RCC 7860 (cell line): ENCODE measurements at regions not wholly inside any gene's neighbourhood (a gene's known extent, or its start where the extent isn't known, plus 50 kb on each side); places are given as distances from the start of the nearest gene placed in this dataset.
"Not testable (repeated sequence)": the region's sequence is repeated elsewhere in the genome, so short reads cannot be mapped to it uniquely, and the experiment has no call there.

Source experiments
- DNase-seq: peaks from one replicate; pipeline ENCODE4 v3.0.0-alpha.2; 2015; ENCODE audit warnings: low spot score
- FAIRE-seq: peaks from 2 replicates; lab custom pipeline; 2012; peaks lifted over from hg19 to GRCh38; lab: Jason Lieb, UNC

DNA sequence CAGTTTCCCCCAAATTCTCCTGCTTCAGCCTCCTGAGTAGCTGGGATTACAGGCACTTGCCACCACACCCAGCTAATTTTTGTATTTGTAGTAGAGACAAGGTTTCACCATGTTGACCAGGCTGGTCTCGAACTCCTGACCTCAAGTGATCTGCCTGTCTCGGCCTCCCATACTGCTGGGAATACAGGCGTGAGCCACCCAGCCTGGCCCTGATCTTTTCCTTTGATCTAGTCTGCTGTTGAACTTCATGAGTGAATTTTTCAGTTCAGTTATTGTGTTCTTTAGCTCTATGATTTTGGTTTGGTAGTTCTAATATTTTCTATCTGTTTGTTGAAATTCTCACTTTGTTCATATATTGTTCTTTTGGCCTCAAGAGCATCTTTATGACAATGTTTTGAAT, 83.4 kb upstream of the RAP2C start:
- FAIRE-seq, result not testable (repeated sequence)

DNA sequence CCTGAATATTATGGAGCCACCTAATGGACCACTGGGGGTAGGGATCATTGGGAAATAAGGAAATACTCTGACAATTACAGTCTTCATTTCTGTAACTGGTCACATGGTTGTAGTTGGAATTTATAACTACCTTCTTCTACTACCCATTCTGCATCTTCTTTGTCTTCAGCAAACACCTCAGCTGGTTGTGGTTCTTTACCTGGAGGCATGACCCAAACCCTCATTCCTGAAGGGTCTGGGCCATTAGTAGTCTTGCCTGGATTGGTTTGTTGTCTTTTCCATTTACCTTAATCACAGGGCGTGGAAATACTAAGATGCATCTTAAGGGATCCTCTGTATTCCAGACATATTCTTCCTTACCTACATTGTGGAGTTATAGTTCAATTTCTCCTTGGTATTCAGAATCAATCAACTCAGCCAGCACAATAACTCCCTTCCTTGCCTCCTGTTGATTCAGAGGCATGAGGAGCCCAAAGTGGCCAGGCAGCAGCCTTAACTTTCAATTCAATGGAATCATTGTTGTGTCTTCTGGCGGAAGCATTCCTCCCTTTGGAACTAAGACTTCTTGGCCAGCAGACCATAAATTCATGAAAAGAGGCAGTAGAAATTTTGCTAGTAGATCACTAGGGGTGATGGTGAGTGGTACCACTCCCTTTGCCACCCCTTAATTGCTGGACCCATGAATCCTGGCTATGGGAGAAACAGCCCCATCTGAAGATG, 75.7 kb upstream of the RAP2C start:
- DNase-seq, result no peak
- no peak for FAIRE-seq

More for the DNA sequence above, 83.4 kb upstream of the RAP2C start:
- DNase-seq, result not testable (repeated sequence)

DNA sequence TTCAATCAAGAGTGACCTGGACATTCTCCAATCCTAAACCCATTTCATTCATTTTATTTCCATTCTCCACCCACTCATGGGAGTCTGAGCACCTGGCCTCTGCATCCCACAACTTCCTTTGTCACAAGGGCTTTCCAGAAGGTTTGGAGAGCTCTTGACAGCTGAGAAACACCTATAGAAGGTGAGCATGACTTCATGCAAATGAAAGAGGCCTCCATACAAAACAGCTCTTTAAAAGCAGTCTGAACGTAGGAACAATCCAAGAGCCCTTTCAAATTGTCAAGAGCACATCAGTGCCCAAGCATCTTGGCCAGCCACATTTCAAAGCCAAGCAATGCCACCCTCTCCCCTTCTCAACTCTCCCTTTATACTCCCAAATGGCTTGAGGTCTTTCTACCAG, 74.9 kb upstream of the RAP2C start:
- no peak for FAIRE-seq

DNA sequence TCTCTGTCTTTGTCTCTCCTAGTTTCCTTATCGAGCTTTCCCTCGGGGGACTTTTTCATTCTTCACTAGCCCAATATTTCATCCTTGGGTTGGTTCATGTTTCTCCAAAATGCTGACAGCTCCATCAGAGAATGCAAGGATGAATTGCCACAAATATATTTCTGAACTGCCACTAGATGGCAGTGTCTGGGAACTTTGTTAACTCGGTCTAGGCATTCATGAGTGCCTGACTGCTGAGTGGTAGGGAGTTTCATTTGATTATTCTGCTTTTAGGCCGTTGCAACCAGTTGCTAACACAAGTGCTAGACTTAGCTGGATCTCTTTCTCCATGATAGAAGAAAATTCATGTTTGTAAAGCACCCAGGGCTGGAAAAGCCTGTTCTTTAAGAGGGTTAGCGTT, 73.5 kb upstream of the RAP2C start:
- DNase-seq (peak; percentile 17), FAIRE-seq (no peak)

More for the DNA sequence above, 74.9 kb upstream of the RAP2C start:
- no peak for DNase-seq

DNA sequence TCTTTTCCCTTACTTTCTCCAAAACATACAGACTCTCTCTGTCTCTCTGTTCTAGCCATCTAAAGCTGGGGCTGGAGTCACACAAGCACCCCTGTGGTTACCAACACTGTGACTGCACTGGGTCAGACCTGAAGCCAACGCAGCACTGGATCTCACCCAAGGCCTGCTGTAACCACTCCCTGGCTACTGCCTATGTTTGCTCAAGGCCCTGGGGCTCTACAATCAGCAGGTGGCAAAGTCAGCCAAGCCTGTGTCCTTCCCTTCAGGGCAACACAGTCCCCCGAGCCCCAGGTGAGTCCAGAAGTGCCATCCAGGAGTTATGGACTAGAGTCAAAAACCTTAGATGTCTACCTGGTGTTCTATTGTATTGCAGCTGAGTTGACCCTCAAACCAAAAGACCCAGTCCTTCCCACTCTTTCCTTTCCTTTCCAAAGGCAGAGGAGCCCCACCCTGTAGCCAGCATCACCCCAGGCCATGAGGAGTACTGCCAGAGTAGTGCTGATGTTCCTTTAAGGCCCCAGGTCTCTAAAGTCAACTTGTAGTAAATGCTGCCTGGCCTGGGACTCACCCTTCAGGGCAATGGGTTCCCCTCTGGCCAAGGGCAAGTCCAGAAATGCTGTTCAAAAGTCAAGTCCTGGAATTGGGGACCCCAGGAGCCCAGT, 58.8 kb upstream of the RAP2C start:
- DNase-seq (no peak), FAIRE-seq (no peak)

DNA sequence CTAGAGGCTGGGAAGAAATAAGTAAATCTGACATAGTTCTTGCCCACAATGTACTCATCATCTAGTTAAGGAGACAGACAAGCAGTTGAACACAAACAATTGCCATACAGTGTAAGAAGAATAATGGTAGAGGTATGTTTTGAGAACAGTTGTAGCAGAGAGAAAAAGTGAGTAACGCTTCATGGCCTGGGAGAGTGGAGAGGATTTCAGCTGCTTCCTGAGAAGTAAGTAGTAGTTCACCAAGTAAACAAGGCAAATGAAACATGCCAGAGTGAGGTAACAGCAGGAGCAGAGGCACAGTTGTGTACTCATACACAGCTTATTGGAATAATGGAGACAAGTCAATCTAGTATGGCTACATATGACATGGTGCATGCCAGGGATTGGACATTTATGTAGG, 53.6 kb upstream of the RAP2C start:
- DNase-seq (no peak), FAIRE-seq (no peak)

DNA sequence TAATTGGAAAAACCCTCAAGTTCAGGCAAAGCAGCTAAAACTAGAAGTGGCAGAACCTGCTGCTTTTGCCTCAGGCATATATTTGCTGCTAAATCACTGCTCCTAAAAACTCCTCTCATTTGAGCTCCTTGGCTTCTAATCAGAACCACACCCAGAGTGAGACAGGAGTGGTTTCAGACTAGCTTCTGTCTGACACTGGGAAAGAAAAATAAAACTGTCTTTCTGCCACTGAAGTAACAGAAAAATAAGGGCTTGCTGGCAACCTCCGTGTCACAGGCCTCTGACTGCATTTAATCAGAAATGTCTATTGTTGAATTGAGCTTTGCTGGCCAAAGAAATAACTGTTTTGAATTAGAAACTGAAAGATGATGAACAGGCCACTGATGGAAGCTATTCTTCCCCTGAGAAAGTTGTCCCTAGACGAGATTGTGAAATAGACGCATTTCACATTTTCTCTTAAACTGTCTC, 52.1 kb upstream of the RAP2C start:
- no peak for FAIRE-seq
- DNase-seq, result no peak

DNA sequence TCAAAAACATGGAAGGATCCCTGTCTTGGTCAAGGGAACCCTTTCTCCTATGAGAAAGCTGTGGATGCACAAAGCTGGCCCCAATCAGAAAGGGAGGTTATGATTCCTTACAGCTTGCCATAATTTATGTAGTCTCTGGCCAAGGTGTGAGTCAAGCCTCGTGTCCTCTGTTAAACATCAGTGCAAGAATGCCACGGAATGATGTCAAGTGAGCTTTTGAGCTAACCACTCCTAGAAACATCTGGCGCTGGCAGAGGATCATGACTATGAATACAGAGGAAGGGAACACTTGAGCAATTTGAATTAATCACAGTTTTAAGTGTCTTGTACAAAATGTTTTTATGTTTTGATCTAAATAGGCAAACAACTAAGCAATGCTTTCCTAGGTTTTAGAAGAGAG, 51.5 kb upstream of the RAP2C start:
- FAIRE-seq (no peak), DNase-seq (no peak)

DNA sequence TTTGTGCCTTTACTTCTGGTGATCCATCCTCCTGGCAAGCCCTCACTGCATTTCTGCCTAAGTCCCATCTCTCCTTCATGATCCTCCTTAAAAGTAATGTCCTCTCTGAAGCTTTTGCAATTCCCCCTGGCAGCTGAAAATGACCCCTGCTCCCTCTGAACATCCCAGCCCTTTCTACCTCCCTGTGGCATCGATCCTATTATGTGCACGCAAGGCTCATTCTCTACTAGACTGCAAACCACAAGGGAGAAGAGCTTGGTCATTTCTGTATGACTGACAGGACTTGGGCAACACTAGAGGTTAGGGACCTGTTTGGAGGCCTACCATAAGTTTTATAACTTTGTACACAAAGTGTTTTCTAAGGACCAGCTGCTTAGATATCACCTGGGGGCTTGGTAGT, 50.8 kb upstream of the RAP2C start:
- DNase-seq (no peak), FAIRE-seq (no peak)
